Heart right ventricle (tissue), 16 donors: ENCODE measurements at regions not wholly inside any gene's neighbourhood (a gene's known extent, or its start where the extent isn't known, plus 50 kb on each side); places are given as distances from the start of the nearest gene placed in this dataset.

Experiments used
- ATAC-seq, 8 donors: fragments of 200-7000 bp; cut with Tn5 transposase; one replicate each; pipeline ENCODE4 v1.9.1; 2020; ENCODE audit warnings: mild to moderate bottlenecking in 8 of 8, moderate library complexity in 8 of 8, moderate number of reproducible peaks in 1 of 8
- DNase-seq, 2 donors: peaks; one replicate each; pipeline ENCODE4 v3.0.0-alpha.2; 2020
- H3K27ac ChIP-seq, 10 donors: fragments of 200-600 bp; sonication (generic) in 2 of 10; one replicate each; pipeline versions ENCODE4 v1.5.0 to v1.8.0; 2020 to 2022; ENCODE audit warnings: mild to moderate bottlenecking in 3 of 10
- H3K27me3 ChIP-seq, 7 donors: fragments of 200-600 bp; one replicate each; pipeline ENCODE4 v1.8.0; 2021 to 2022; ENCODE audit warnings: mild to moderate bottlenecking in 2 of 7
- H3K36me3 ChIP-seq, 9 donors: fragments of 200-600 bp; sonication (generic) in 1 of 9; one replicate each; pipeline versions ENCODE4 v1.5.0 to v1.8.0; 2020 to 2022; ENCODE audit warnings: mild to moderate bottlenecking in 2 of 9
- H3K4me1 ChIP-seq, 9 donors: fragments of 200-600 bp; sonication (generic) in 1 of 9; one replicate each; pipeline versions ENCODE4 v1.5.0 to v1.8.0; 2020 to 2022; ENCODE audit warnings: mild to moderate bottlenecking in 4 of 9
- H3K4me3 ChIP-seq, 10 donors: fragments of 200-600 bp; sonication (generic) in 2 of 10; one replicate each; pipeline versions ENCODE4 v1.5.0 to v1.8.0; 2020 to 2022; ENCODE audit warnings: mild to moderate bottlenecking in 7 of 10, moderate library complexity in 2 of 10
- H3K9me3 ChIP-seq, 11 donors: fragments of 200-600 bp in 10 of 11; sonication (generic) in 2 of 11; one replicate each; pipeline versions ENCODE4 v1.5.0 to v1.8.0; 2013 to 2022; ENCODE audit warnings: mild to moderate bottlenecking in 2 of 11, control low read depth in 1 of 11, moderate library complexity in 1 of 11
- WGBS, 2 donors: extraction: QIAGEN DNeasy Blood & Tissue Kit; methylation state at CpG; one replicate each; pipeline ENCODE4 v1.1.7; 2013; ENCODE audit warnings: inconsistent platforms in 1 of 2; 5-methylcytosine and 5-hydroxymethylcytosine counted together
- intact Hi-C, 10 donors: fragments of 100-400 bp; cut with DNase I; formaldehyde crosslinking; loops; one replicate each; pipeline versions ENCODE4 v1.11.1 to v1.14.2; 2022
- TF ChIP-seq, protein P1 (sequence below), 9 donors: fragments of 200-600 bp; sonication (generic) in 2 of 9; IDR thresholded peaks; one replicate each; pipeline versions ENCODE4 v1.5.0 to v1.8.0; 2021 to 2022; ENCODE audit warnings: antibody characterized with exemption in 9 of 9, mild to moderate bottlenecking in 5 of 9, moderate library complexity in 1 of 9
- donor health status: Arrhythmogenic right ventricular cardiomyopathy.
- donor health status: ischemic (EF 13 %, LVEDD 7.1; RV severe dilation, severe dysfunction).
- donor health status: healthy with polysubstance abuse.
- donor health status: DM: no; HTN: yes; CAD: no.
- donor health status: DM: no; HTN: no; CAD: no.
- donor health status: ischemic (EF 25% LVEDD 6.9; RV normal size, moderate dysfunction).
- donor health status: ischemic (EF 25% LVEDD 5.7; RV mildly dilated, moderate dysfunction).
- donor health status: healthy.
- donor health status: DM: yes; HTN: yes; CAD: no.
- donor health status: Ischemic cardiomyopathy.
- donor health status: ischemic (EF 35%, LVEDD 5.7; RV mildly dilated, moderate dysfunction).
- donor health status: nonischemic (EF 11% LVEDD 7.7; RV severe dilation, severe dysfunction).
- donor health status: DM: yes; HTN: yes; CAD: no.
- donor health status: PGD.
- donor health status: ischemic (EF 29% LVEDD 5.4; RV normal size, mild dysfunction).
- donor health status: nonischemic (EF 23%, LVEDD 6.1; RV moderate dilation, normal function).

DNA sequence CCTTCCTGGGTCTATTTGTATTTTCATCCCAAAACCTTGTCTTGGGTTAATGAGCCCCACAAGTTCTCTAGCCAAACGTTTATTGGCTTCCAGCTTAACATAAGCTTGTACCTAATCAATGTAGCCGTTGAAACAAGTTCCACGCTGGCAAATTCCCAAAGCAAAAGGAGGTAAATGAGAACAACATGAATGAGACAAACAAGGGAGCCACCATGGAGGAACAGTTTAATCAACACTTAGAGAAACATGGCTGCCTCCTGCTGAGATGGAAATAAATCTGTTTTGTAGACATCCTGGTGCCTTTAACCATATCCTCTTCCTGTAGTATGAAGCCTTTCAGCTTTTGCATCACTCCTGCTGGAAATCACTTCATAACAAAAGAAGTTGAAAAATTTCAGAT, 166.6 kb upstream of the NFIB start:
- intact Hi-C loops: loop anchor here in 1 of 10 donors (10.0 kb wide), 1 partner anchor 1224 kb away; no protein-coding TSS in a partner anchor
- TF ChIP-seq, protein P1, sequence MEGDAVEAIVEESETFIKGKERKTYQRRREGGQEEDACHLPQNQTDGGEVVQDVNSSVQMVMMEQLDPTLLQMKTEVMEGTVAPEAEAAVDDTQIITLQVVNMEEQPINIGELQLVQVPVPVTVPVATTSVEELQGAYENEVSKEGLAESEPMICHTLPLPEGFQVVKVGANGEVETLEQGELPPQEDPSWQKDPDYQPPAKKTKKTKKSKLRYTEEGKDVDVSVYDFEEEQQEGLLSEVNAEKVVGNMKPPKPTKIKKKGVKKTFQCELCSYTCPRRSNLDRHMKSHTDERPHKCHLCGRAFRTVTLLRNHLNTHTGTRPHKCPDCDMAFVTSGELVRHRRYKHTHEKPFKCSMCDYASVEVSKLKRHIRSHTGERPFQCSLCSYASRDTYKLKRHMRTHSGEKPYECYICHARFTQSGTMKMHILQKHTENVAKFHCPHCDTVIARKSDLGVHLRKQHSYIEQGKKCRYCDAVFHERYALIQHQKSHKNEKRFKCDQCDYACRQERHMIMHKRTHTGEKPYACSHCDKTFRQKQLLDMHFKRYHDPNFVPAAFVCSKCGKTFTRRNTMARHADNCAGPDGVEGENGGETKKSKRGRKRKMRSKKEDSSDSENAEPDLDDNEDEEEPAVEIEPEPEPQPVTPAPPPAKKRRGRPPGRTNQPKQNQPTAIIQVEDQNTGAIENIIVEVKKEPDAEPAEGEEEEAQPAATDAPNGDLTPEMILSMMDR (IDR thresholded peaks at IDR 0.05): no peak
- H3K36me3 ChIP-seq: no peaks in the 10 kb centered on the region
- no peak for DNase-seq
- no peak for ATAC-seq
- WGBS, 2 donors: 64 to 68% methylated on average over 3 of the region's 3 CpGs
- H3K27ac ChIP-seq: no peak overlapping the region
- peaks cover 0 to 5% (median 0%) of the 10 kb centered on the region in 7 donors for H3K27me3 ChIP-seq
- no peak overlapping the region for H3K4me3 ChIP-seq
- no peaks in the 10 kb centered on the region for H3K9me3 ChIP-seq
- H3K4me1 ChIP-seq: no peaks in the 10 kb centered on the region

DNA sequence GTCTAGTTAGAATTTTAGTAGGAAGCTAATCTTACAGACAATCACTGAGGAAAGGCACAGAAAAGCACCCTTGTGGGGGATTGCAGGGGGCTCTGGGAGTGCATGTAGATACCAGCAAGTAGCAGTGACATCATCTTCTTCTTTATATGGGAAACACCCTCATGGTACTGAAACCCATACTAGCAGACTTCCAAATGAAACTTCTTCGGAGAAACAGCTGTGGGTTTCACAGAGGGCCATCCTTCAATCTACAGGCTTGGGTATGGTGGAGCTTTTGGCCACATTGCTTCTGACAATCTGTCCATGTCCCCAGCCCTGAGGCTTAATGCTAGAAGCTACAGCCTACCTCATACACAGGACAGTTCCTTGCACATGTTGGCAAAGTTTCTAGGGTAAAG, 165.2 kb upstream of the NFIB start:
- Histone ChIP-seq H3K9me3 (no peaks in the 10 kb centered on the region), H3K27me3 (no peaks in the 10 kb centered on the region), H3K4me3 (no peak overlapping the region), H3K4me1 (no peaks in the 10 kb centered on the region), H3K36me3 (no peaks in the 10 kb centered on the region), H3K27ac (no peak overlapping the region)
- TF ChIP-seq, protein P1 (IDR thresholded peaks at IDR 0.05): no peak
- ATAC-seq (no peak), DNase-seq (no peak)
- WGBS, 2 donors: 79% methylated on average over 1 of the region's 1 CpG
- intact Hi-C loops: loop anchor here in 2 of 10 donors (10.0 kb wide), 2 partner anchors 146 to 166 kb away; no protein-coding TSS in a partner anchor

GRCh38 chr9:14478175-14479162, 164.5 kb upstream of the NFIB start:
- WGBS, 2 donors: 71 to 72% methylated on average over 3 of the region's 3 CpGs

DNA sequence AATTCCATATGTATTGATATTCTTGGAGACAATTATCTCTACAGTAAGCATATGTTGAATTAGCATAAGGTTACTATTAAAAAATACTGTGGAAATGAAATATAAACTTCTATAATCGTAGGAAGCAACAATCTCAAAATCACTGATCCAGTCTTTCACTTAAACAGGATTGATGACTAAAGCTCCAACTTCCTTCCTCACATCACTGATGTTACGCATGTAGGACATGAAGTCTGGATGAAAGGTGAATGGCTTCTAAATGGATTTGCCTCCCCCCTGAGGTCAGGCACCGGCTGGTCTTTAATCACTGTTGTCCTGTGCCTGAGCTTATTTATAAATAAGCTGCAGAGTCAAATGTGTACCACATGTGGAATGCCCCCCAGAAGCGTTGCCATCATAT, 157.1 kb upstream of the NFIB start:
- intact Hi-C loops: loop anchor here in 2 of 10 donors (10.0 kb wide), 2 partner anchors 154 to 174 kb away; no protein-coding TSS in a partner anchor
- no peaks in the 10 kb centered on the region for H3K27me3 ChIP-seq
- no peaks in the 10 kb centered on the region for H3K36me3 ChIP-seq
- DNase-seq (no peak), ATAC-seq (no peak)
- H3K27ac ChIP-seq: no peak overlapping the region
- H3K4me3 ChIP-seq: no peak overlapping the region
- TF ChIP-seq, protein P1 (IDR thresholded peaks at IDR 0.05): no peak
- 76 to 86% methylated on average over 4 of the region's 4 CpGs for WGBS, 2 donors
- H3K9me3 ChIP-seq: no peaks in the 10 kb centered on the region
- H3K4me1 ChIP-seq: no peaks in the 10 kb centered on the region

More at GRCh38 chr9:14478175-14479162, 164.5 kb upstream of the NFIB start:
- H3K9me3 ChIP-seq: no peaks in the 10 kb centered on the region
- no peaks in the 10 kb centered on the region for H3K4me1 ChIP-seq
- H3K4me3 ChIP-seq: no peak overlapping the region
- no peak for DNase-seq
- H3K27ac ChIP-seq: no peak overlapping the region
- TF ChIP-seq, protein P1 (IDR thresholded peaks at IDR 0.05): no peak
- no peaks in the 10 kb centered on the region for H3K27me3 ChIP-seq
- intact Hi-C loops: loop anchor here in 2 of 10 donors (10.0 kb wide), 2 partner anchors 146 to 166 kb away; no protein-coding TSS in a partner anchor
- H3K36me3 ChIP-seq: no peaks in the 10 kb centered on the region
- ATAC-seq: no peak
